ENCODE measurements at regions not wholly inside any gene's neighbourhood (a gene's known extent, or its start where the extent isn't known, plus 50 kb on each side); places are given as distances from the start of the nearest gene placed in this dataset.

- TF ChIP-seq IRF1 (CRISPR knock-in tag; IDR thresholded peaks at IDR 0.05) = no peak
Observed at GRCh38 chr2:119049968-119050704, 108.1 kb downstream of the MARCO start (continued).
